ENCODE measurements at regions not wholly inside any gene's neighbourhood (a gene's known extent, or its start where the extent isn't known, plus 50 kb on each side); places are given as distances from the start of the nearest gene placed in this dataset.

- Histone ChIP-seq H3K9me3 (no peaks in the 10 kb centered on the region), H3K36me3 (no peaks in the 10 kb centered on the region), H3K27me3 (no peaks in the 10 kb centered on the region), H3K4me3 (no peak overlapping the region), H3K27ac (no peak overlapping the region), H3K4me1 (no peaks in the 10 kb centered on the region)
- in situ Hi-C loops (cut with MboI; ENCODE audit: low sequenced_read_pairs in 4 of 4): no loop called here
- ATAC-seq: no peak
- TF ChIP-seq CTCF (IDR thresholded peaks at IDR 0.05 in 4 of 5, conservative IDR thresholded peaks at IDR 0.05 in 1 of 5): no peak
- intact Hi-C loops (cut with DNase I; ENCODE audit: low total_unique reads): no loop called here
- DNase-seq: no peak
Observed at GRCh38 chr11:87840786-87841185, 334.5 kb downstream of the RAB38 start.

GRCh38 chr11:87832211-87832610 is 343.0 kb downstream of the RAB38 start:
- ATAC-seq: no peak
- no peak overlapping the region for H3K27ac ChIP-seq
- no peak overlapping the region for H3K4me3 ChIP-seq
- no peak for DNase-seq
- in situ Hi-C loops (cut with MboI; ENCODE audit: low sequenced_read_pairs in 4 of 4) (no loop called here), intact Hi-C loops (cut with DNase I; ENCODE audit: low total_unique reads) (no loop called here)
- no peaks in the 10 kb centered on the region for H3K9me3 ChIP-seq
- TF ChIP-seq CTCF (IDR thresholded peaks at IDR 0.05 in 4 of 5, conservative IDR thresholded peaks at IDR 0.05 in 1 of 5): no peak
- TF ChIP-seq POLR2A (IDR thresholded peaks at IDR 0.05): no peak
- H3K27me3 ChIP-seq: no peaks in the 10 kb centered on the region
- H3K36me3 ChIP-seq: no peaks in the 10 kb centered on the region
- H3K4me1 ChIP-seq: no peaks in the 10 kb centered on the region

- no peak for ATAC-seq
- intact Hi-C loops (cut with DNase I; ENCODE audit: low total_unique reads): no loop called here
Observed at GRCh38 chr11:87820011-87820410, 355.2 kb downstream of the RAB38 start.

GRCh38 chr11:87819151-87819550 is 356.1 kb downstream of the RAB38 start:
- no peak overlapping the region for H3K4me3 ChIP-seq
- intact Hi-C loops (cut with DNase I; ENCODE audit: low total_unique reads): no loop called here
- H3K4me1 ChIP-seq: peaks cover 0 to 4% of the 10 kb centered on the region in 2 donors
- no peaks in the 10 kb centered on the region for H3K36me3 ChIP-seq
- no peaks in the 10 kb centered on the region for H3K27me3 ChIP-seq
- H3K27ac ChIP-seq: no peak overlapping the region
- no peak for DNase-seq
- no peak for TF ChIP-seq POLR2A (IDR thresholded peaks at IDR 0.05)
- no peak for TF ChIP-seq CTCF (IDR thresholded peaks at IDR 0.05 in 4 of 5, conservative IDR thresholded peaks at IDR 0.05 in 1 of 5)
- H3K9me3 ChIP-seq: no peaks in the 10 kb centered on the region
- no peak for ATAC-seq
- in situ Hi-C loops (cut with MboI; ENCODE audit: low sequenced_read_pairs in 4 of 4): no loop called here

More at GRCh38 chr11:87820011-87820410, 355.2 kb downstream of the RAB38 start:
- no peak overlapping the region for H3K27ac ChIP-seq
- H3K9me3 ChIP-seq: no peaks in the 10 kb centered on the region
- no peak for TF ChIP-seq CTCF (IDR thresholded peaks at IDR 0.05 in 4 of 5, conservative IDR thresholded peaks at IDR 0.05 in 1 of 5)
- no peak for TF ChIP-seq POLR2A (IDR thresholded peaks at IDR 0.05)
- no peaks in the 10 kb centered on the region for H3K36me3 ChIP-seq
- DNase-seq: no peak
- no peaks in the 10 kb centered on the region for H3K27me3 ChIP-seq
- in situ Hi-C loops (cut with MboI; ENCODE audit: low sequenced_read_pairs in 4 of 4): no loop called here
- H3K4me3 ChIP-seq: no peak overlapping the region
- H3K4me1 ChIP-seq: peaks cover 0 to 4% of the 10 kb centered on the region in 2 donors
